Natural killer cell (primary cell): ENCODE measurements at regions not wholly inside any gene's neighbourhood (a gene's known extent, or its start where the extent isn't known, plus 50 kb on each side); places are given as distances from the start of the nearest gene placed in this dataset.

Source experiments
- ATAC-seq, 3 donors: fragments of 150-1000 bp in 2 of 3; fragments of 200-7000 bp in 1 of 3; cut with Tn5 transposase; 1 replicate in 1 of 3; 2 replicates in 2 of 3; pipeline ENCODE4 v1.10.0; 2021; ENCODE audit warnings: mild to moderate bottlenecking in 2 of 3, moderate library complexity in 2 of 3
- DNase-seq, 2 donors: peaks; one replicate each; pipeline versions ENCODE4 v3.0.0 to v3.0.0-alpha.2; 2013 to 2021; ENCODE audit warnings: mixed read lengths in 1 of 2
- H3K27ac ChIP-seq: one replicate; pipeline ENCODE4 v1.5.1; 2013; ENCODE audit warnings: mild to moderate bottlenecking, low read length
- H3K27me3 ChIP-seq: one replicate; pipeline ENCODE4 v1.6.1; 2013; ENCODE audit warnings: low read length; ENCODE audit not compliant: control insufficient read depth, insufficient read depth
- H3K36me3 ChIP-seq: one replicate; pipeline ENCODE4 v1.6.1; 2013; ENCODE audit warnings: low read length; ENCODE audit not compliant: control insufficient read depth, insufficient read depth
- H3K4me1 ChIP-seq: one replicate; pipeline ENCODE4 v1.6.1; 2013; ENCODE audit warnings: low read length; ENCODE audit not compliant: control insufficient read depth, insufficient read depth
- H3K4me3 ChIP-seq: one replicate; pipeline ENCODE4 v1.5.1; 2013; ENCODE audit warnings: low read length
- H3K9me3 ChIP-seq: one replicate; pipeline ENCODE4 v1.6.1; 2013; ENCODE audit warnings: low read length; ENCODE audit not compliant: control insufficient read depth, insufficient read depth
- H3K27ac Mint-ChIP-seq, 2 donors: one replicate each; pipeline ENCODE4 v1.8.0; 2022; ENCODE audit warnings: mild to moderate bottlenecking in 2 of 2, mixed read lengths in 2 of 2, moderate library complexity in 1 of 2
- H3K27me3 Mint-ChIP-seq, 2 donors: one replicate each; pipeline ENCODE4 v1.8.0; 2022; ENCODE audit warnings: low read depth in 2 of 2, mixed read lengths in 2 of 2
- H3K36me3 Mint-ChIP-seq: one replicate; pipeline ENCODE4 v1.8.0; 2022; ENCODE audit warnings: mixed read lengths
- H3K4me1 Mint-ChIP-seq, 2 donors: one replicate each; pipeline ENCODE4 v1.8.0; 2022; ENCODE audit warnings: mixed read lengths in 2 of 2
- H3K4me3 Mint-ChIP-seq: one replicate; pipeline ENCODE4 v1.8.0; 2022; ENCODE audit warnings: mild to moderate bottlenecking, moderate library complexity, mixed read lengths
- H3K9me3 Mint-ChIP-seq, 2 donors: one replicate each; pipeline ENCODE4 v1.8.0; 2022; ENCODE audit warnings: mixed read lengths in 2 of 2
- CTCF ChIP-seq: fragments of 200-600 bp; IDR thresholded peaks from one replicate; pipeline ENCODE4 v1.8.0; 2022; ENCODE audit warnings: antibody characterized with exemption
- WGBS: methylation state at CpG from one replicate; pipeline ENCODE4 v1.1.7; 2013; ENCODE audit warnings: missing lambda C conversion rate; ENCODE audit not compliant: insufficient coverage; 5-methylcytosine and 5-hydroxymethylcytosine counted together
- intact Hi-C: fragments of 100-400 bp; cut with micrococcal nuclease; formaldehyde crosslinking; loops from one replicate; pipeline ENCODE4 v1.14.2; 2022

GRCh38 chr2:7709907-7710306, 792.7 kb downstream of the RNF144A start:
- peaks cover 7 to 8% of the 10 kb centered on the region in 2 donors for H3K27me3 Mint-ChIP-seq
- intact Hi-C loops: no loop called here
- no peak overlapping the region for H3K27ac Mint-ChIP-seq

GRCh38 chr2:7711167-7711566, 794.0 kb downstream of the RNF144A start:
- Mint-ChIP-seq H3K36me3 (no peaks in the 10 kb centered on the region), H3K4me3 (no peak overlapping the region), H3K9me3 (no peaks in the 10 kb centered on the region), H3K27me3 (peaks cover 7 to 8% of the 10 kb centered on the region in 2 donors), H3K27ac (no peak overlapping the region), H3K4me1 (peaks cover 0 to 8% of the 10 kb centered on the region in 2 donors)
- intact Hi-C loops: no loop called here
- no peaks in the 10 kb centered on the region for H3K4me1 ChIP-seq
- no peak for TF ChIP-seq CTCF
- H3K4me3 ChIP-seq: no peak overlapping the region
- H3K36me3 ChIP-seq: no peaks in the 10 kb centered on the region
- ATAC-seq: no peak
- H3K27me3 ChIP-seq: no peaks in the 10 kb centered on the region
- no peak overlapping the region for H3K27ac ChIP-seq
- no peak for DNase-seq
- no peaks in the 10 kb centered on the region for H3K9me3 ChIP-seq

More at GRCh38 chr2:7709907-7710306, 792.7 kb downstream of the RNF144A start:
- WGBS: 76% methylated on average over 5 of the region's 5 CpGs
- Mint-ChIP-seq H3K36me3 (no peaks in the 10 kb centered on the region), H3K4me3 (no peak overlapping the region), H3K9me3 (no peaks in the 10 kb centered on the region), H3K4me1 (peaks cover 0 to 8% of the 10 kb centered on the region in 2 donors)
- no peak overlapping the region for H3K4me3 ChIP-seq
- TF ChIP-seq CTCF: no peak
- H3K27ac ChIP-seq: no peak overlapping the region
- no peak for DNase-seq
- no peaks in the 10 kb centered on the region for H3K9me3 ChIP-seq
- no peak for ATAC-seq
- H3K4me1 ChIP-seq: no peaks in the 10 kb centered on the region
- no peaks in the 10 kb centered on the region for H3K27me3 ChIP-seq
- no peaks in the 10 kb centered on the region for H3K36me3 ChIP-seq

GRCh38 chr2:7719876-7720275, 802.7 kb downstream of the RNF144A start:
- intact Hi-C loops: loop anchor here (10.0 kb wide), 1 partner anchor 625 kb away; no protein-coding TSS in a partner anchor
- H3K27ac Mint-ChIP-seq: no peak overlapping the region
- H3K4me3 Mint-ChIP-seq: no peak overlapping the region
- TF ChIP-seq CTCF: no peak
- peaks cover 0 to 3% of the 10 kb centered on the region in 2 donors for H3K27me3 Mint-ChIP-seq
- no peak overlapping the region for H3K4me3 ChIP-seq
- no peaks in the 10 kb centered on the region for H3K27me3 ChIP-seq
- no peak for ATAC-seq
- WGBS: 58% methylated on average over 2 of the region's 2 CpGs
- H3K4me1 ChIP-seq: peaks cover 16% of the 10 kb centered on the region
- peaks cover 23 to 26% of the 10 kb centered on the region in 2 donors for H3K4me1 Mint-ChIP-seq
- no peaks in the 10 kb centered on the region for H3K9me3 Mint-ChIP-seq
- no peaks in the 10 kb centered on the region for H3K36me3 Mint-ChIP-seq
- no peaks in the 10 kb centered on the region for H3K9me3 ChIP-seq
- H3K27ac ChIP-seq: no peak overlapping the region
- no peak for DNase-seq
- no peaks in the 10 kb centered on the region for H3K36me3 ChIP-seq

- Histone ChIP-seq H3K9me3 (no peaks in the 10 kb centered on the region), H3K27ac (no peak overlapping the region), H3K4me3 (no peak overlapping the region), H3K4me1 (peaks cover 23% of the 10 kb centered on the region), H3K27me3 (no peaks in the 10 kb centered on the region), H3K36me3 (no peaks in the 10 kb centered on the region)
- H3K36me3 Mint-ChIP-seq: no peaks in the 10 kb centered on the region
- TF ChIP-seq CTCF: no peak
- intact Hi-C loops: loop anchor here (10.0 kb wide), 1 partner anchor 623 kb away; no protein-coding TSS in a partner anchor
- no peak overlapping the region for H3K4me3 Mint-ChIP-seq
- DNase-seq: no peak
- WGBS: 93% methylated on average over 9 of the region's 10 CpGs
- no peaks in the 10 kb centered on the region for H3K9me3 Mint-ChIP-seq
- peaks cover 36 to 40% of the 10 kb centered on the region in 2 donors for H3K4me1 Mint-ChIP-seq
- no peak for ATAC-seq
- peaks cover 0 to 3% of the 10 kb centered on the region in 2 donors for H3K27me3 Mint-ChIP-seq
- no peak overlapping the region for H3K27ac Mint-ChIP-seq
These were observed 804.3 kb downstream of the RNF144A start for GRCh38 chr2:7721413-7721995.
